Mesothelial cell of epicardium (in vitro differentiated cells): ENCODE measurements at regions not wholly inside any gene's neighbourhood (a gene's known extent, or its start where the extent isn't known, plus 50 kb on each side); places are given as distances from the start of the nearest gene placed in this dataset.

Experiments used
- DNase-seq, 2 experiments: peaks; one replicate each; pipeline ENCODE4 v3.0.0; 2021; ENCODE audit warnings: low spot score in 2 of 2; ENCODE audit not compliant: unreplicated experiment in 2 of 2
- H3K27ac Mint-ChIP-seq: 2 replicates; pipeline ENCODE4 v1.8.0; 2021; ENCODE audit warnings: mixed read lengths
- H3K27me3 Mint-ChIP-seq: 2 replicates; pipeline ENCODE4 v1.8.0; 2021; ENCODE audit warnings: low read depth, mixed read lengths
- H3K36me3 Mint-ChIP-seq: 2 replicates; pipeline ENCODE4 v1.8.0; 2021; ENCODE audit warnings: mixed read lengths
- H3K4me1 Mint-ChIP-seq: 2 replicates; pipeline ENCODE4 v1.8.0; 2021; ENCODE audit warnings: mixed read lengths
- H3K4me3 Mint-ChIP-seq: 2 replicates; pipeline ENCODE4 v1.8.0; 2021; ENCODE audit warnings: mild to moderate bottlenecking, moderate library complexity, mixed read lengths
- H3K9me3 Mint-ChIP-seq: 2 replicates; pipeline ENCODE4 v1.8.0; 2021; ENCODE audit warnings: mixed read lengths
- CTCF ChIP-seq: fragments of 200-600 bp; sonication (generic); IDR thresholded peaks from one replicate; pipeline ENCODE4 v1.5.0; 2021; ENCODE audit warnings: antibody characterized with exemption; ENCODE audit not compliant: unreplicated experiment

- H3K27me3 Mint-ChIP-seq: no peaks in the 10 kb centered on the region
- DNase-seq: peak; percentile 3 to 34
- TF ChIP-seq CTCF: no peak
- H3K4me1 Mint-ChIP-seq: peaks cover 11% of the 10 kb centered on the region
- H3K36me3 Mint-ChIP-seq: no peaks in the 10 kb centered on the region
- H3K9me3 Mint-ChIP-seq: no peaks in the 10 kb centered on the region
- no peak overlapping the region for H3K27ac Mint-ChIP-seq
- H3K4me3 Mint-ChIP-seq: no peak overlapping the region
These were observed 183.2 kb upstream of the GSE1 start for GRCh38 chr16:85429776-85430522.

GRCh38 chr16:85430523-85431421 is 182.3 kb upstream of the GSE1 start:
- Mint-ChIP-seq H3K36me3 (no peaks in the 10 kb centered on the region), H3K4me3 (no peak overlapping the region), H3K4me1 (peaks cover 15% of the 10 kb centered on the region), H3K9me3 (no peaks in the 10 kb centered on the region), H3K27me3 (no peaks in the 10 kb centered on the region), H3K27ac (no peak overlapping the region)
- DNase-seq: peak; percentile 10 to 36
- TF ChIP-seq CTCF: no peak

- H3K36me3 Mint-ChIP-seq: no peaks in the 10 kb centered on the region
- no peak overlapping the region for H3K27ac Mint-ChIP-seq
- peaks cover 21% of the 10 kb centered on the region for H3K4me1 Mint-ChIP-seq
- no peak for TF ChIP-seq CTCF
- no peak for DNase-seq
- H3K27me3 Mint-ChIP-seq: no peaks in the 10 kb centered on the region
- H3K4me3 Mint-ChIP-seq: no peak overlapping the region
- no peaks in the 10 kb centered on the region for H3K9me3 Mint-ChIP-seq
These were observed 181.5 kb upstream of the GSE1 start for GRCh38 chr16:85431431-85432124.

GRCh38 chr16:85432606-85433005 is 180.5 kb upstream of the GSE1 start:
- H3K27ac Mint-ChIP-seq: no peak overlapping the region

GRCh38 chr16:85433477-85433876 is 179.6 kb upstream of the GSE1 start:
- H3K27ac Mint-ChIP-seq: no peak overlapping the region
- TF ChIP-seq CTCF: no peak
- H3K36me3 Mint-ChIP-seq: no peaks in the 10 kb centered on the region
- H3K4me3 Mint-ChIP-seq: no peak overlapping the region
- no peak for DNase-seq
- peaks cover 36% of the 10 kb centered on the region for H3K4me1 Mint-ChIP-seq
- no peaks in the 10 kb centered on the region for H3K9me3 Mint-ChIP-seq
- no peaks in the 10 kb centered on the region for H3K27me3 Mint-ChIP-seq

More at GRCh38 chr16:85432606-85433005, 180.5 kb upstream of the GSE1 start:
- no peaks in the 10 kb centered on the region for H3K36me3 Mint-ChIP-seq
- peaks cover 27% of the 10 kb centered on the region for H3K4me1 Mint-ChIP-seq
- H3K9me3 Mint-ChIP-seq: no peaks in the 10 kb centered on the region
- no peaks in the 10 kb centered on the region for H3K27me3 Mint-ChIP-seq
- H3K4me3 Mint-ChIP-seq: no peak overlapping the region
- no peak for DNase-seq
- TF ChIP-seq CTCF: no peak
